ENCODE measurements at regions not wholly inside any gene's neighbourhood (a gene's known extent, or its start where the extent isn't known, plus 50 kb on each side); places are given as distances from the start of the nearest gene placed in this dataset.

- TF ChIP-seq CTCF (IDR thresholded peaks at IDR 0.05; ENCODE audit: extremely low read depth, missing control alignments) = no peak
- no peak for DNase-seq (ENCODE audit: low spot score)
Measured at GRCh38 chr2:118315606-118316005, 227.3 kb downstream of the INSIG2 start.

DNA sequence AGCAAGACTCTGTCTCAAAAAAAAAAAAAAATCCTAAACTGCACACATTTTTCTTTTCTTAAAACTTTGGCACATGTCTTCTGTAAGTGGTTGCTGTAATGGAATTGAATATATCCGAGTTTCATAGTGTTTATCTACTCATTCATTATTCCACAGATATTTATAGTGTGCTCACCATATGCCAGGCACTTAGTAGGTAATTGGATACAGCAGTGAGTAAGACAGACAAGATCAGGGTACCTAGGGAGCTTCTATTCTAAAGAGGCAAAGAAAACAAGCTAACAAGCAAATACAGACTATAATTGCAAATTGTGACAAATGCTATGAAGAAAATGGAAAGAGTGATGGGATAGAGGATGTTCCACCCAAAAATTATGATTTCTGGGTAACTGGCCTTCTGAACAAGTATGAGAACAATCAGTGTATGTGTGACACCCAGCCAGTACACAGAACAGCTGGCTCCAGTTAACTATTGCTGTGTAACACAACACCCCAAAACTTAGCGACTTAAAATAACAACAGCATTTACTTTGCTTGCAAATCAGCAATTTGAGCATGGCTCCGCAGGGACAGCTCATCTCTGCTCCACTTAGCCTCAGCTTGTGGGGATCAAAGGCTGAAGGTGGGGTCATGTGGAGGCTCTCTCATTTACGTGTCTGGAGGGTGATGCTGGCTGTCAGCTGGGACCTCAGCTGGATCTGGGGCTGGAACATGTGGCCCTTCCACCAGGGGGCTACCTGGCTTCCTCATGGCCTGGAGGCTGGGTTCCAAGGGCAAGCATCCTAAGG, 224.9 kb downstream of the INSIG2 start:
- no peak for DNase-seq (ENCODE audit: low spot score)
- no peak for TF ChIP-seq CTCF (IDR thresholded peaks at IDR 0.05; ENCODE audit: extremely low read depth, missing control alignments)

GRCh38 chr2:118310681-118311429, 222.6 kb downstream of the INSIG2 start:
- no peak for TF ChIP-seq CTCF (IDR thresholded peaks at IDR 0.05; ENCODE audit: extremely low read depth, missing control alignments)
- no peak for DNase-seq (ENCODE audit: low spot score)

GRCh38 chr2:118309946-118310680, 221.8 kb downstream of the INSIG2 start:
- TF ChIP-seq CTCF (IDR thresholded peaks at IDR 0.05; ENCODE audit: extremely low read depth, missing control alignments) = no peak
- peak; percentile 59 for DNase-seq (ENCODE audit: low spot score)

GRCh38 chr2:118309257-118309945, 221.1 kb downstream of the INSIG2 start:
- no peak for TF ChIP-seq CTCF (IDR thresholded peaks at IDR 0.05; ENCODE audit: extremely low read depth, missing control alignments)
- DNase-seq (ENCODE audit: low spot score) = no peak

DNA sequence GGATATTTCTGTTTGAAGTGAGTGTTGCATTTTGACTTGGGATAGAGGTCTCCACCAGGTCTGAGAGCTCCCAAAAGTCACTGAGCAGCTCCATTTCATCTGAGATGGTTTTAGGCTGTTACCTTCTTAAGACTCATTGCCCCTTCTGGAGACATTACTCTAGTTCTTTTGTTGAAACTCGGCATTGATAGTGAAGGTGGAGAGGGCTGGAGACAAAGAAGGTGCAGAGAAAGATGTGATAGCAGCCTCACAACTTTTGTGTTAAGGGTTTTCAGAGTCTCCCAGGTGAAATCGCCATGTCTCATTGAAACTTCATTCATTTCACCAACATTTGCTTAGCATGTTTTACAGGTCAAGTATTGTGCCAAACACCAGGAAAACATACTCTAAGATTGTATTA, 219.6 kb downstream of the INSIG2 start:
- TF ChIP-seq CTCF (IDR thresholded peaks at IDR 0.05; ENCODE audit: extremely low read depth, missing control alignments) = no peak
- DNase-seq (ENCODE audit: low spot score) = no peak
